ENCODE measurements at regions not wholly inside any gene's neighbourhood (a gene's known extent, or its start where the extent isn't known, plus 50 kb on each side); places are given as distances from the start of the nearest gene placed in this dataset.

GRCh38 chr5:40353442-40353841 lies 326.3 kb upstream of the PTGER4 start:
- TF ChIP-seq EZH2 (IDR thresholded peaks at IDR 0.05; ENCODE audit: borderline replicate concordance, low read length) (no peak), CTCF (IDR thresholded peaks at IDR 0.05; ENCODE audit: low read length) (no peak)
